ENCODE measurements at regions not wholly inside any gene's neighbourhood (a gene's known extent, or its start where the extent isn't known, plus 50 kb on each side); places are given as distances from the start of the nearest gene placed in this dataset.

DNA sequence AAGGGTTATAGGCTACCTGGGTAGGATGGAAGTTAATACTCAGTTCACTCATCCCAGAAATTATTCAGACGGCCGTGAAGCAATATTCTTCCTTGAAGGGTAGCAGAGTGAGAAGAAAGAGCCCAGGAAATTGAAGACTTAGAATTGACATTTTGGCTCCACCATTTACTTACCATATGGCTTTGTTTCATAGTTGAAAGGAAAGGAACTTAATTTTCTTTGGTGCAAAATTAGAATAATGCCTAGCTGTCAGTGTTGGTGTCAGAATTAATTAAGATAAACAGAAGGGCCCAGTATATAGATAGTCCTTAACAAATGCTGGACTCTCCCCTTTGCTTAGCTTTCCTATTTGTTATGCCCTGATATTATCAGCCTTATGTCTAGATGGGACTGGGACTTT, 263.2 kb downstream of the KCNJ3 start:
- no peak for TF ChIP-seq ZNF670 (tag by site-specific recombination; IDR thresholded peaks at IDR 0.05; ENCODE audit: low read depth)
- no peak for TF ChIP-seq ZNF292 (tag by site-specific recombination; IDR thresholded peaks at IDR 0.05; ENCODE audit: borderline replicate concordance, low read depth)
- TF ChIP-seq ZBTB17 (tag by site-specific recombination; IDR thresholded peaks at IDR 0.05) = no peak
- no peak for TF ChIP-seq ZNF155 (tag by site-specific recombination; IDR thresholded peaks at IDR 0.05)
- TF ChIP-seq ZNF529 (tag by site-specific recombination; IDR thresholded peaks at IDR 0.05; ENCODE audit: insufficient replicate concordance) = no peak
- no peak for TF ChIP-seq ZBTB1 (tag by site-specific recombination; IDR thresholded peaks at IDR 0.05)
- no peak for TF ChIP-seq ZNF426 (tag by site-specific recombination; IDR thresholded peaks at IDR 0.05)
- TF ChIP-seq GLI4 (tag by site-specific recombination; IDR thresholded peaks at IDR 0.05) = no peak
- TF ChIP-seq ZNF175 (tag by site-specific recombination; IDR thresholded peaks at IDR 0.05) = no peak
- no peak for TF ChIP-seq ZNF19 (tag by site-specific recombination; IDR thresholded peaks at IDR 0.05; ENCODE audit: low read depth)
- no peak overlapping the region for H3K27ac ChIP-seq (ENCODE audit: extremely low read depth, low read depth, low read length)
- ChIA-PET POLR2A (no interaction called here), CTCF (no interaction called here)
- no peaks in the 10 kb centered on the region for H3K9me3 ChIP-seq (ENCODE audit: control insufficient read depth, insufficient read depth, low read depth, low read length)
- H3K36me3 ChIP-seq (ENCODE audit: control insufficient read depth in 2 of 2, insufficient read depth in 1 of 2, low read length in 2 of 2) = no peaks in the 10 kb centered on the region
- H3K4me3 ChIP-seq (ENCODE audit: low read depth, low read length) = no peak overlapping the region
- H3K4me1 ChIP-seq (ENCODE audit: control insufficient read depth, insufficient read depth, low read length) = no peaks in the 10 kb centered on the region

GRCh38 chr2:154960802-154961583, 262.5 kb downstream of the KCNJ3 start:
- Histone ChIP-seq H3K36me3 (ENCODE audit: control insufficient read depth in 2 of 2, insufficient read depth in 1 of 2, low read length in 2 of 2) (no peaks in the 10 kb centered on the region), H3K4me1 (ENCODE audit: control insufficient read depth, insufficient read depth, low read length) (no peaks in the 10 kb centered on the region), H3K9me3 (ENCODE audit: control insufficient read depth, insufficient read depth, low read depth, low read length) (no peaks in the 10 kb centered on the region), H3K4me3 (ENCODE audit: low read depth, low read length) (no peak overlapping the region), H3K27ac (ENCODE audit: extremely low read depth, low read depth, low read length) (no peak overlapping the region)
- TF ChIP-seq RBAK (tag by site-specific recombination; IDR thresholded peaks at IDR 0.05) (no peak), ZBTB7A (tag by site-specific recombination; IDR thresholded peaks at IDR 0.05; ENCODE audit: low read depth) (no peak), ELK4 (IDR thresholded peaks at IDR 0.05; ENCODE audit: borderline replicate concordance, low read depth, low read length) (no peak)
- TF ChIP-seq, protein P1, sequence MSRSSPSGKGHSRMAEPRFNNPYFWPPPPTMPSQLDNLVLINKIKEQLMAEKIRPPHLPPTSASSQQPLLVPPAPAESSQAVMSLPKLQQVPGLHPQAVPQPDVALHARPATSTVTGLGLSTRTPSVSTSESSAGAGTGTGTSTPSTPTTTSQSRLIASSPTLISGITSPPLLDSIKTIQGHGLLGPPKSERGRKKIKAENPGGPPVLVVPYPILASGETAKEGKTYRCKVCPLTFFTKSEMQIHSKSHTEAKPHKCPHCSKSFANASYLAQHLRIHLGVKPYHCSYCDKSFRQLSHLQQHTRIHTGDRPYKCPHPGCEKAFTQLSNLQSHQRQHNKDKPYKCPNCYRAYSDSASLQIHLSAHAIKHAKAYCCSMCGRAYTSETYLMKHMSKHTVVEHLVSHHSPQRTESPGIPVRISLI (tag by site-specific recombination; IDR thresholded peaks at IDR 0.05) = no peak
- CTCF ChIA-PET = no interaction called here
- POLR2A ChIA-PET = no interaction called here

DNA sequence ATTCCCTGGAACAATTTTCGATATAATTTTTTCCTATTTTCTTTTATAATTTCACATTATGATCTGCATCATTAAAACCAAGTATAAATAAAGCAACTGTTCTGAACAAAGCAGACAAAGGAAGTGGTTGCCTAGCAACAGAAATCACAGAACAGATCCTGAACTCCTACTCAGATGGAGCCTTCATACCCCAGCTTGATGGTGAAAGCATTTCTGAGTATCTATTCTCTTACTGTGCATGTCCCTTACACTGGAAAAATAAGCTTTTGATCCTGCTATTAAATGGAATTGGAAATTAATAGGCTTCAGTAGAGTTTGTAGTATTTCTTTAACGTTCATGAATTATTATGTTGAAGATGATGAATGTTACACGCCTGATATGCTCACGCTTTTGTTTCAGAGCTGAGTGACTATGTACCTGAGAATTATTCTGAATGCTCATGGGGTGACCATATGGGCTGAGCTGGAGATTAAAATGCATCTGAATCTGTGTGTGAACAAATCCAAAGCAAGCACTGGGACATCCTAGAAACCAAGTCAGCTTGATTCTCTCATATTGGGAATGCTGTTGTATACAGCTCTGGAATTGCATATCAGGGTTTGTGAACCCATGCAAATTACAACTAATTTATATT, 254.0 kb downstream of the KCNJ3 start:
- H3K36me3 ChIP-seq (ENCODE audit: control insufficient read depth in 2 of 2, insufficient read depth in 1 of 2, low read length in 2 of 2) = no peaks in the 10 kb centered on the region
- H3K4me3 ChIP-seq (ENCODE audit: low read depth, low read length) = no peak overlapping the region
- no peaks in the 10 kb centered on the region for H3K4me1 ChIP-seq (ENCODE audit: control insufficient read depth, insufficient read depth, low read length)
- no peaks in the 10 kb centered on the region for H3K9me3 ChIP-seq (ENCODE audit: control insufficient read depth, insufficient read depth, low read depth, low read length)
- ChIA-PET CTCF (no interaction called here), POLR2A (no interaction called here)
- no peak overlapping the region for H3K27ac ChIP-seq (ENCODE audit: extremely low read depth, low read depth, low read length)
- TF ChIP-seq ZNF548 (tag by site-specific recombination; IDR thresholded peaks at IDR 0.05) = no peak
- TF ChIP-seq ZSCAN23 (tag by site-specific recombination; IDR thresholded peaks at IDR 0.05) = no peak
- no peak for TF ChIP-seq ZBTB1 (tag by site-specific recombination; IDR thresholded peaks at IDR 0.05)
- no peak for TF ChIP-seq INSM2 (tag by site-specific recombination; IDR thresholded peaks at IDR 0.05)
- TF ChIP-seq BCL11A (tag by site-specific recombination; IDR thresholded peaks at IDR 0.05; ENCODE audit: low read depth) = no peak
- no peak for TF ChIP-seq CTCF (tag by site-specific recombination; IDR thresholded peaks at IDR 0.05)
- TF ChIP-seq ZNF785 (tag by site-specific recombination; IDR thresholded peaks at IDR 0.05) = no peak
- TF ChIP-seq, protein P2, sequence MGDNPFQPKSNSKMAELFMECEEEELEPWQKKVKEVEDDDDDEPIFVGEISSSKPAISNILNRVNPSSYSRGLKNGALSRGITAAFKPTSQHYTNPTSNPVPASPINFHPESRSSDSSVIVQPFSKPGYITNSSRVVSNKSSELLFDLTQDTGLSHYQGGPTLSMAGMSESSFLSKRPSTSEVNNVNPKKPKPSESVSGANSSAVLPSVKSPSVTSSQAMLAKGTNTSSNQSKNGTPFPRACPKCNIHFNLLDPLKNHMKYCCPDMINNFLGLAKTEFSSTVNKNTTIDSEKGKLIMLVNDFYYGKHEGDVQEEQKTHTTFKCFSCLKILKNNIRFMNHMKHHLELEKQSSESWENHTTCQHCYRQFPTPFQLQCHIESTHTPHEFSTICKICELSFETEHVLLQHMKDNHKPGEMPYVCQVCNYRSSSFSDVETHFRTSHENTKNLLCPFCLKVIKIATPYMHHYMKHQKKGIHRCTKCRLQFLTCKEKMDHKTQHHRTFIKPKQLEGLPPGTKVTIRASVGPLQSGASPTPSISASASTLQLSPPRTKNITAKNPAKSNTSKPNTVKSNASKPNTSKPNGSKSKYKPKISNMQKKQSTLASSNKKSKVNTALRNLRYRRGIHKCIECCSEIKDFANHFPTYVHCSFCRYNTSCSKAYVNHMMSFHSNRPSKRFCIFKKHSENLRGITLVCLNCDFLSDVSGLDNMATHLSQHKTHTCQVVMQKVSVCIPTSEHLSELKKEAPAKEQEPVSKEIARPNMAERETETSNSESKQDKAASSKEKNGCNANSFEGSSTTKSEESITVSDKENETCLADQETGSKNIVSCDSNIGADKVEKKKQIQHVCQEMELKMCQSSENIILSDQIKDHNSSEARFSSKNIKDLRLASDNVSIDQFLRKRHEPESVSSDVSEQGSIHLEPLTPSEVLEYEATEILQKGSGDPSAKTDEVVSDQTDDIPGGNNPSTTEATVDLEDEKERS (tag by site-specific recombination; IDR thresholded peaks at IDR 0.05) = no peak
- TF ChIP-seq KLF9 (tag by site-specific recombination; IDR thresholded peaks at IDR 0.05; ENCODE audit: low read depth) = no peak
